ENCODE measurements at regions not wholly inside any gene's neighbourhood (a gene's known extent, or its start where the extent isn't known, plus 50 kb on each side); places are given as distances from the start of the nearest gene placed in this dataset.
"Not testable (repeated sequence)": the region's sequence is repeated elsewhere in the genome, so short reads cannot be mapped to it uniquely, and the experiment has no call there.

- H3K4me3 ChIP-seq = no peak overlapping the region
- H3K4me1 ChIP-seq = no peaks in the 10 kb centered on the region
- H3K9ac ChIP-seq = no peak overlapping the region
- H3K4me2 ChIP-seq = no peak overlapping the region
- no peaks in the 10 kb centered on the region for H3K27me3 ChIP-seq
- H4K20me1 ChIP-seq = no peaks in the 10 kb centered on the region
- H3K27ac ChIP-seq = no peak overlapping the region
- H3K9me3 ChIP-seq (replicated peaks in 1 of 11) = peaks cover 0 to 10% (median 0%) of the 10 kb centered on the region in 11 experiments; a peak in 5 of 22 replicates
- no peaks in the 10 kb centered on the region for H3K36me3 ChIP-seq
- TF ChIP-seq Cebpa-rat (IDR thresholded peaks at IDR 0.05) = no peak
These were observed 1606.2 kb upstream of the PCDH7 start for GRCh38 chr4:29113960-29114359.

- not testable (repeated sequence) for H3K27me3 ChIP-seq; H3K9me3 ChIP-seq (replicated peaks in 1 of 11); H3K36me3 ChIP-seq; H4K20me1 ChIP-seq; H3K4me1 ChIP-seq; H3K4me2 ChIP-seq; H3K9ac ChIP-seq; H3K27ac ChIP-seq; H3K4me3 ChIP-seq
These were observed 1602.9 kb upstream of the PCDH7 start for GRCh38 chr4:29117231-29117722.

GRCh38 chr4:29121586-29121985 lies 1598.6 kb upstream of the PCDH7 start:
- no peak for TF ChIP-seq Cebpa-rat (IDR thresholded peaks at IDR 0.05)
- H3K9ac ChIP-seq = no peak overlapping the region

GRCh38 chr4:29128810-29129209 lies 1591.4 kb upstream of the PCDH7 start:
- no peaks in the 10 kb centered on the region for H3K27me3 ChIP-seq
- no peak overlapping the region for H3K9ac ChIP-seq
- H3K27ac ChIP-seq = no peak overlapping the region
- no peaks in the 10 kb centered on the region for H3K36me3 ChIP-seq
- H3K4me2 ChIP-seq = no peak overlapping the region
- H4K20me1 ChIP-seq = no peaks in the 10 kb centered on the region
- no peak for TF ChIP-seq Cebpa-rat (IDR thresholded peaks at IDR 0.05)
- H3K4me3 ChIP-seq = no peak overlapping the region
- peaks cover 0 to 4% (median 0%) of the 10 kb centered on the region in 11 experiments; a peak in 2 of 22 replicates for H3K9me3 ChIP-seq (replicated peaks in 1 of 11)
- peaks cover 0 to 13% (median 0%) of the 10 kb centered on the region in 10 experiments; a peak in 3 of 20 replicates for H3K4me1 ChIP-seq

More at GRCh38 chr4:29121586-29121985, 1598.6 kb upstream of the PCDH7 start:
- H3K4me3 ChIP-seq = no peak overlapping the region
- H3K27me3 ChIP-seq = no peaks in the 10 kb centered on the region
- H3K9me3 ChIP-seq (replicated peaks in 1 of 11) = peaks cover 0 to 10% (median 0%) of the 10 kb centered on the region in 11 experiments; a peak in 5 of 22 replicates
- H4K20me1 ChIP-seq = no peaks in the 10 kb centered on the region
- H3K4me1 ChIP-seq = 0 out of 20 replicates have a peak, but pooled peaks cover 0 to 4% (median 0%) of the 10 kb centered on the region in 10 experiments
- no peak overlapping the region for H3K4me2 ChIP-seq
- H3K36me3 ChIP-seq = no peaks in the 10 kb centered on the region
- H3K27ac ChIP-seq = no peak overlapping the region

- H3K27me3 ChIP-seq = no peaks in the 10 kb centered on the region
These were observed 1588.9 kb upstream of the PCDH7 start for GRCh38 chr4:29131304-29131703.

GRCh38 chr4:29142708-29143107 lies 1577.5 kb upstream of the PCDH7 start:
- H4K20me1 ChIP-seq = no peaks in the 10 kb centered on the region
- H3K4me3 ChIP-seq = no peak overlapping the region
- no peak for TF ChIP-seq Cebpa-rat (IDR thresholded peaks at IDR 0.05)
- H3K27me3 ChIP-seq = no peaks in the 10 kb centered on the region
- no peak overlapping the region for H3K9ac ChIP-seq
- no peak overlapping the region for H3K4me2 ChIP-seq
- H3K27ac ChIP-seq = no peak overlapping the region
- H3K36me3 ChIP-seq = no peaks in the 10 kb centered on the region
- no peaks in the 10 kb centered on the region for H3K9me3 ChIP-seq (replicated peaks in 1 of 11)
- H3K4me1 ChIP-seq = no peaks in the 10 kb centered on the region

More at GRCh38 chr4:29131304-29131703, 1588.9 kb upstream of the PCDH7 start:
- peaks cover 0 to 13% (median 0%) of the 10 kb centered on the region in 10 experiments; a peak in 3 of 20 replicates for H3K4me1 ChIP-seq
- peak overlapping the region in 2 of 11 experiments; percentile 18 to 57; a peak in 2 of 22 replicates for H3K4me2 ChIP-seq
- no peak overlapping the region for H3K4me3 ChIP-seq
- no peaks in the 10 kb centered on the region for H3K36me3 ChIP-seq
- TF ChIP-seq Cebpa-rat (IDR thresholded peaks at IDR 0.05) = no peak
- H3K9ac ChIP-seq = no peak overlapping the region
- H4K20me1 ChIP-seq = no peaks in the 10 kb centered on the region; a peak in 1 of 22 replicates
- no peak overlapping the region for H3K27ac ChIP-seq
- peaks cover 0 to 4% (median 0%) of the 10 kb centered on the region in 11 experiments; a peak in 2 of 22 replicates for H3K9me3 ChIP-seq (replicated peaks in 1 of 11)

- Histone ChIP-seq H3K36me3 (no peaks in the 10 kb centered on the region), H3K27ac (no peak overlapping the region), H3K4me3 (no peak overlapping the region), H3K4me2 (no peak overlapping the region), H4K20me1 (no peaks in the 10 kb centered on the region), H3K4me1 (no peaks in the 10 kb centered on the region), H3K9ac (no peak overlapping the region), H3K27me3 (no peaks in the 10 kb centered on the region), H3K9me3 (replicated peaks in 1 of 11) (no peaks in the 10 kb centered on the region)
- TF ChIP-seq Cebpa-rat (IDR thresholded peaks at IDR 0.05) = no peak
These were observed 1568.6 kb upstream of the PCDH7 start for GRCh38 chr4:29151584-29151983.

GRCh38 chr4:29153642-29154041 lies 1566.5 kb upstream of the PCDH7 start:
- no peaks in the 10 kb centered on the region for H3K36me3 ChIP-seq
- no peaks in the 10 kb centered on the region for H3K4me1 ChIP-seq
- TF ChIP-seq Cebpa-rat (IDR thresholded peaks at IDR 0.05) = no peak
- no peak overlapping the region for H3K4me3 ChIP-seq
- H3K27ac ChIP-seq = no peak overlapping the region
- H3K4me2 ChIP-seq = 0 out of 22 replicates have a peak overlapping the region, but pooled peaks of 1 of the 11 experiments have one; percentile 3
- no peak overlapping the region for H3K9ac ChIP-seq
- no peaks in the 10 kb centered on the region for H3K9me3 ChIP-seq (replicated peaks in 1 of 11)
- H3K27me3 ChIP-seq = no peaks in the 10 kb centered on the region
- no peaks in the 10 kb centered on the region for H4K20me1 ChIP-seq

- no peaks in the 10 kb centered on the region for H3K27me3 ChIP-seq
- H3K9me3 ChIP-seq (replicated peaks in 1 of 11) = no peaks in the 10 kb centered on the region
- H3K4me2 ChIP-seq = no peak overlapping the region
- no peak overlapping the region for H3K27ac ChIP-seq
- no peak overlapping the region for H3K4me3 ChIP-seq
- H3K36me3 ChIP-seq = no peaks in the 10 kb centered on the region
- H4K20me1 ChIP-seq = no peaks in the 10 kb centered on the region
- H3K9ac ChIP-seq = no peak overlapping the region
- H3K4me1 ChIP-seq = no peaks in the 10 kb centered on the region
- TF ChIP-seq Cebpa-rat (IDR thresholded peaks at IDR 0.05) = no peak
These were observed 1544.9 kb upstream of the PCDH7 start for GRCh38 chr4:29175291-29175690.

GRCh38 chr4:29199025-29199424 lies 1521.1 kb upstream of the PCDH7 start:
- Histone ChIP-seq H3K27me3 (no peaks in the 10 kb centered on the region), H3K4me2 (no peak overlapping the region), H4K20me1 (no peaks in the 10 kb centered on the region), H3K4me1 (peaks cover 0 to 6% (median 0%) of the 10 kb centered on the region in 10 experiments; a peak in 1 of 20 replicates), H3K36me3 (no peaks in the 10 kb centered on the region), H3K27ac (no peak overlapping the region), H3K9me3 (replicated peaks in 1 of 11) (no peaks in the 10 kb centered on the region), H3K4me3 (no peak overlapping the region), H3K9ac (no peak overlapping the region)
- no peak for TF ChIP-seq Cebpa-rat (IDR thresholded peaks at IDR 0.05)

Data from BLaER1 treated with 17β-estradiol and CSF1 and Interleukin-3, amounts not matched to agents 10 nM and 100 nM (cell line).